Mesodermal cell (in vitro differentiated cells): ENCODE measurements at regions not wholly inside any gene's neighbourhood (a gene's known extent, or its start where the extent isn't known, plus 50 kb on each side); places are given as distances from the start of the nearest gene placed in this dataset.

Source experiments
- H3K27ac ChIP-seq: 2 replicates; pipeline ENCODE4 v1.7.0; 2013; ENCODE audit warnings: mild to moderate bottlenecking, low read depth, low read length, moderate library complexity; ENCODE audit not compliant: severe bottlenecking
- H3K36me3 ChIP-seq: 2 replicates; pipeline ENCODE4 v1.7.1; 2013; ENCODE audit warnings: mild to moderate bottlenecking, low read length, moderate library complexity; ENCODE audit not compliant: control insufficient read depth, insufficient read depth
- H3K4me1 ChIP-seq: one replicate; pipeline ENCODE4 v1.7.1; 2013; ENCODE audit warnings: mild to moderate bottlenecking, low read length; ENCODE audit not compliant: insufficient read depth, control insufficient read depth, poor library complexity, severe bottlenecking
- H3K4me3 ChIP-seq: 2 replicates; pipeline ENCODE4 v1.7.0; 2013; ENCODE audit warnings: low read length, control low read depth, mild to moderate bottlenecking; ENCODE audit not compliant: insufficient read depth, poor library complexity, severe bottlenecking; ENCODE audit errors: extremely low read depth
- H3K9me3 ChIP-seq: 2 replicates; pipeline ENCODE4 v1.7.1; 2013; ENCODE audit warnings: mild to moderate bottlenecking, low read length, moderate library complexity; ENCODE audit not compliant: control insufficient read depth
- WGBS, 2 experiments: methylation state at CpG; one replicate each; pipeline ENCODE4 v1.1.5; 2013; ENCODE audit warnings: missing lambda C conversion rate in 2 of 2; ENCODE audit not compliant: insufficient coverage in 2 of 2; 5-methylcytosine and 5-hydroxymethylcytosine counted together

GRCh38 chr2:200172521-200172920, 134.0 kb upstream of the SPATS2L start:
- Histone ChIP-seq H3K36me3 (no peaks in the 10 kb centered on the region), H3K4me3 (no peak overlapping the region), H3K9me3 (no peaks in the 10 kb centered on the region), H3K27ac (no peak overlapping the region), H3K4me1 (no peaks in the 10 kb centered on the region)
- WGBS, 2 experiments = no CpG with 5 or more reads among the region's 1 CpG

GRCh38 chr2:200172944-200173581, 133.4 kb upstream of the SPATS2L start:
- H3K4me3 ChIP-seq = no peak overlapping the region
- WGBS, 2 experiments = 89 to 93% methylated on average over 4 to 7 of the region's 9 CpGs
- no peak overlapping the region for H3K27ac ChIP-seq
- H3K4me1 ChIP-seq = no peaks in the 10 kb centered on the region
- no peaks in the 10 kb centered on the region for H3K9me3 ChIP-seq
- H3K36me3 ChIP-seq = no peaks in the 10 kb centered on the region

GRCh38 chr2:200173691-200174090, 132.8 kb upstream of the SPATS2L start:
- WGBS, 2 experiments = no CpG with 5 or more reads among the region's 3 CpGs
- H3K4me3 ChIP-seq = no peak overlapping the region
- no peaks in the 10 kb centered on the region for H3K9me3 ChIP-seq
- no peaks in the 10 kb centered on the region for H3K36me3 ChIP-seq
- no peaks in the 10 kb centered on the region for H3K4me1 ChIP-seq
- no peak overlapping the region for H3K27ac ChIP-seq

DNA sequence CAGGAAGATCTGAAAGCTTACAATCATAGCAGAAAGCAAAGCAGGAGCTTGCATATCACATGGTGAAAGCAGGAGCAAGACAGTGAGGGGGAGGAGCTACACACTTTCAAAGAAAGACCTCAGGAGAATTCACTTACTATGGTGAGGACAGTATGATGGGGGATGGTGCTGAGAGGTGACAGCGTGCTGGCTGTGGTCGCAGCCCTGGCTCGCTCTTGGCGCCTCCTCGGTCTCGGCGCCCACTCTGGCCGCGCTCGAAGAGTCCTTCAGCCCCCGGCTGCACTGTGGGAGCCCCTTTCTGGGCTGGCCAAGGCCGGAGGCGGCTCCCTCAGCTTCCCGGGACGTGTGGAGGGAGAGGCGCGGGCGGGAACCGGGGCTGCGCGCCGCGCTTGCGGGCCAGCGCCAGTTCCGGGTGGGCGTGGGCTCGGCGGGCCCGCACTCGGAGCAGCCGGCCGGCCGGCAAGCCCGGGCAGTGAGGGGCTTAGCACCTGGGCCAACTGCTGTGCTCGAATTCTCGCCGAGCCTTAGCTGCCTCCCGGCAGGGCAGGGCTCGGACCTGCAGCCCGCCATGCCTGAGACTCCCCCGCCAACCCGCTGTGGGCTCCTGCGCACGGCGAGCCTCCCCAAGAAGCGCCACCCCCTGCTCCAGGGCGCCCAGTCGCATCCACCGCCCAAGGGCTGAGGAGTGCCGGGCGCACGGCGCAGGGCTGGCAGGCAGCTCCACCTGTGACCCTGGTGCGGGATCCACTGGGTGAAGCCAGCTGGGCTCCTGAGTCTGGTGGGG, 131.9 kb upstream of the SPATS2L start:
- Histone ChIP-seq H3K27ac (no peak overlapping the region), H3K36me3 (no peaks in the 10 kb centered on the region), H3K9me3 (no peaks in the 10 kb centered on the region), H3K4me1 (no peaks in the 10 kb centered on the region), H3K4me3 (no peak overlapping the region)
- 98% methylated on average over 38 to 55 of the region's 55 CpGs for WGBS, 2 experiments

DNA sequence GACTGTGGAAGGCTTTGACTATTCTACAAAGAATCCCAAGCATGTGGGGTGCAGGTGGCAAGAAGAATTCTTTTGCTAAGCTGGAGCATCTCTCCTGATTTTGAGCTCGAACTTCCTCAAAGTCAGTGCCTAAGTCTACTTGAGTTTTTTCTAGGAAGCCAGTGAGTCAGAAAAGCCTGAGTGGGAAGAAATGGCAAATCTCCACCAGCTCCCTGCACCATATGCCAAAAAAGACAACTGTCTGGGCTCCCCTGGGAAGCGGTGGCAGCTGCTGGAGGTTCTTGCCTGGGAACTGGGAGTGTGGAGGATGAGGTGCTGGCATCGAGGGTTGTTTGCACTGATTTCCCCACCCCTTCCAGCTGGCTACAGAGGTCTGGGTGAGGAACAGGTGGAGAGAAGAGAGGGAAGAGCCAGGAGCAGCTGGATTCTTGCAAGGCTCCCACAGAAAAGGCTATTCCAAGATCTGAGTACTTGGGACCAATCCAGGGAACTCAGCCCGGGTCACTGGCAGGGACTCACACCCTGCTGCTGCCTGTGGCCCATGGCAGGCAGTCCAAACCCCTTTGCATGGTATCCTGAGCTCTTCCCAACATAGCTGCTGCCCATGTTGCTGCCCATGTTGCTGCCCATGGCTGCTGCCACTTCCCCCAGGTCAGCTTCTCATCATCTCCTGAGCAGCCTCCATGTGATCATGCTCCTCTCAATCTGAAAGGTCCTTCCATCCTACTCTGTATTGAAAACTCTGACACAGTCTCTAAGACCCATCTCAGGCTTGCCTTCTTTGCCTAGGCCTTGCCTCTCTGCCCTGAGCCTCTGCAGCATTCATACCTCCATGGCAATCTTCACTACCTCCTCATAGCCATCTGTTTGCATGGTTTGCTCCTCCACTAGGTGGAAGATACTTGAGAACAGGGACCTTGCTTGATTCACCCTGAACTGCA, 128.3 kb upstream of the SPATS2L start:
- no peaks in the 10 kb centered on the region for H3K36me3 ChIP-seq
- H3K4me1 ChIP-seq = no peaks in the 10 kb centered on the region
- no peaks in the 10 kb centered on the region for H3K9me3 ChIP-seq
- no peak overlapping the region for H3K27ac ChIP-seq
- H3K4me3 ChIP-seq = no peak overlapping the region
- 68 to 90% methylated on average over 2 to 3 of the region's 4 CpGs for WGBS, 2 experiments

- no peak overlapping the region for H3K4me3 ChIP-seq
- H3K27ac ChIP-seq = no peak overlapping the region
Observed at GRCh38 chr2:200179151-200179550, 127.3 kb upstream of the SPATS2L start.

GRCh38 chr2:200180943-200181342, 125.5 kb upstream of the SPATS2L start:
- no peaks in the 10 kb centered on the region for H3K36me3 ChIP-seq
- 85 to 91% methylated on average over 3 of the region's 3 CpGs for WGBS, 2 experiments
- H3K4me1 ChIP-seq = no peaks in the 10 kb centered on the region
- H3K27ac ChIP-seq = no peak overlapping the region
- no peaks in the 10 kb centered on the region for H3K9me3 ChIP-seq
- no peak overlapping the region for H3K4me3 ChIP-seq

More at GRCh38 chr2:200179151-200179550, 127.3 kb upstream of the SPATS2L start:
- WGBS, 2 experiments = 88 to 100% methylated on average over 5 of the region's 6 CpGs
- Histone ChIP-seq H3K4me1 (no peaks in the 10 kb centered on the region), H3K36me3 (no peaks in the 10 kb centered on the region), H3K9me3 (no peaks in the 10 kb centered on the region)

DNA sequence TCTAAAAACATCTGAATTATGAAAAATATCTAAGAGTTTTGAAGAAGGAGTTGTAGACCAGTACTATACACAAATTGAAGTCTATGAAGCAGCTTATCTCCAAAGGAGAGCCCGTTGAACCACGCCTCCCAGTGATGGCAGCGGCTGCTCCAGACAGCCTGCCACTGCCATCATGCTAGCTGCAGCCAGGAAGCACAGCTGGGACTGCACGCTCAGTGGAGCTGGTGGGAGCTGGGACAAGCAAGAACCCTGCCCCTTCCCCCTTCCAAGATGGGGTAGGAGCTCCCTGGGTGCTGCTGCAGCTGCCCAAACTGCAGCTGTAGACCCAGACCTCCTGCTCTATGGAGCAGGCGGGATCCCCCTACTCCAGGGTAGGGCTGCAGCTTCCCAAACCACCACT, 124.7 kb upstream of the SPATS2L start:
- H3K4me1 ChIP-seq = no peaks in the 10 kb centered on the region
- 86 to 92% methylated on average over 5 of the region's 5 CpGs for WGBS, 2 experiments
- no peaks in the 10 kb centered on the region for H3K9me3 ChIP-seq
- no peak overlapping the region for H3K27ac ChIP-seq
- H3K36me3 ChIP-seq = no peaks in the 10 kb centered on the region
- H3K4me3 ChIP-seq = no peak overlapping the region

DNA sequence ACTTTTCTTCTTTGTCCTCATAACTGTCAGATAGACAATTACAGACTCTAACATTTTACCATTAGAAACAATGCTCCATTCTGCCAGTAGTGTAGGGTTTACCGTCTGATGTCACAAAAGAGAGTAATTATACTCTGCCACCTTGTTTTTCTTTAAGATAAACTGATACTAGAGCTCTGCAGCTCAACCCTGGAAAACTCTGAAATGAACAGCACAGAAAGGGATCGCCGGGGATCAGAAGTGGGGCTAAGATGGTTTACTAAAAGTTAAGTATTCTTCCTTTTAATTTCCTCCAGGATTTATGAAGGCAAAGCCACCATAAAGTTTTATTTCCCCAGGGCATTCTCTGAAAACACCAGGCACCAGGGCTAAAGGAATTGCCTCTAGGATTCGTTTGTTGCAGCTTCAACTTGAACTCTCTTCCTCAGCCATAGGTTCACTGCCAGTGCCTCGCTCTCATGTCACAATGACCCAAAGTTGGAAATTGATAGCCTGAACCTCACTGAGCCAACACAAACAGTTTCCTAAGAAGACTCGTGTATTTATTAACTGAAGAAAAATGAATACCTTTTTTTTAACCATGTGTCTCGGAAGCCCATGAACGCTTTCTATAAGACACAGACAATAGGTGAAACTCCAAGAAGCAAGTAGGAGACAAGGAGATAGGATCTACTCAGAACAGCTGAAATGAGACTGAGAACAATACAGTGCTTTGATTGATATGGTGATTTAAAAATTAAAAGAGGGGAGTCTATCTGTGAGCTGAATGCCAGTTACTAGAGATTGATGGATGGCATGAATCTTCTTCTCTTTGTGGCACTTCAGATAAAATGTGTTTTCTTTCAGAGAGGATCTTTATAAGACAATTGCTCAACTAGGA, 121.5 kb upstream of the SPATS2L start:
- no peaks in the 10 kb centered on the region for H3K9me3 ChIP-seq
- H3K4me1 ChIP-seq = no peaks in the 10 kb centered on the region
- no peak overlapping the region for H3K4me3 ChIP-seq
- WGBS, 2 experiments = 88 to 89% methylated on average over 4 to 5 of the region's 8 CpGs
- H3K27ac ChIP-seq = no peak overlapping the region
- no peaks in the 10 kb centered on the region for H3K36me3 ChIP-seq

DNA sequence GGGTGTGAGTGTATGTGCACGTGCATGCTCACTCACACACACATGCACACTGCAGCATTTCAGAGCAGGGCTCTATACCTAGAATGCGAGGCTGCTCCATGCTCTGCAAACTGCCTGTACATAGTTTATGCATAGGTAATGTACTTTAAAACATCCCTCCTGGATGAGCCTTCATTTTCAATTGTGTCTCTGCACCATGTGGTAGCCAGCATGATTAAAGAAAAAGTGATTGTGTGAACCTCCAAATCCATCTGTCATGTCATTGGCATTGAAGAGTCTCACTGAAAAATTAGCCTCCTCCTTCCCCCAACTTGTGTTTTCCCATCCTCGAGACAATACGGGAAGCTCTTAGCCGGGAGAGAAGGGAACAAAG, 120.9 kb upstream of the SPATS2L start:
- WGBS, 2 experiments = 100% methylated on average over 2 of the region's 5 CpGs; no CpG with 5 or more reads in 1 of the 2 experiments
- Histone ChIP-seq H3K36me3 (no peaks in the 10 kb centered on the region), H3K27ac (no peak overlapping the region), H3K4me3 (no peak overlapping the region), H3K4me1 (no peaks in the 10 kb centered on the region), H3K9me3 (no peaks in the 10 kb centered on the region)
